MM.1S (cell line): ENCODE measurements at regions not wholly inside any gene's neighbourhood (a gene's known extent, or its start where the extent isn't known, plus 50 kb on each side); places are given as distances from the start of the nearest gene placed in this dataset.

Source experiments
- DNase-seq: peaks from one replicate; pipeline ENCODE4 v3.0.0-alpha.2; 2015
- H2AFZ ChIP-seq: fragments of 300-600 bp; sonication (generic); 2 replicates; pipeline ENCODE4 v1.6.0; 2016; ENCODE audit warnings: antibody characterized with exemption, low read length
- H3F3A ChIP-seq: fragments of 300-600 bp; sonication (generic); 2 replicates; pipeline ENCODE4 v1.6.1; 2016; ENCODE audit warnings: mild to moderate bottlenecking, antibody characterized with exemption, low read length, moderate library complexity, mixed read lengths; ENCODE audit not compliant: insufficient read depth
- H3K27ac ChIP-seq: fragments of 300-600 bp; sonication (generic); 2 replicates; pipeline ENCODE4 v1.5.1; 2016; ENCODE audit warnings: mild to moderate bottlenecking, low read length
- H3K27me3 ChIP-seq: fragments of 300-600 bp; sonication (generic); replicated peaks from 2 replicates; pipeline ENCODE4 v1.6.0; 2016; ENCODE audit warnings: low read length; ENCODE audit not compliant: insufficient read depth
- H3K36me3 ChIP-seq: fragments of 300-600 bp; sonication (generic); replicated peaks from 2 replicates; pipeline ENCODE4 v1.6.1; 2016; ENCODE audit warnings: mild to moderate bottlenecking, low read length, mixed read lengths; ENCODE audit not compliant: insufficient read depth
- H3K4me1 ChIP-seq: fragments of 300-600 bp; sonication (generic); 2 replicates; pipeline ENCODE4 v1.6.1; 2016; ENCODE audit warnings: low read length, mixed read lengths
- H3K4me2 ChIP-seq: fragments of 300-600 bp; sonication (generic); 2 replicates; pipeline ENCODE4 v1.6.0; 2016; ENCODE audit warnings: low read depth, low read length
- H3K4me3 ChIP-seq: fragments of 300-600 bp; sonication (generic); 2 replicates; pipeline ENCODE4 v1.5.1; 2016; ENCODE audit warnings: low read length, mixed read lengths
- H3K79me2 ChIP-seq: fragments of 300-600 bp; sonication (generic); 2 replicates; pipeline ENCODE4 v1.6.1; 2016; ENCODE audit warnings: mixed run types, low read length, mixed read lengths
- H3K9ac ChIP-seq: fragments of 300-600 bp; sonication (generic); 2 replicates; pipeline ENCODE4 v1.6.1; 2016; ENCODE audit warnings: low read length, mixed read lengths
- H3K9me2 ChIP-seq: fragments of 300-600 bp; sonication (generic); replicated peaks from 2 replicates; pipeline ENCODE4 v1.6.1; 2016; ENCODE audit warnings: mild to moderate bottlenecking, low read length, mixed read lengths; ENCODE audit not compliant: insufficient read depth
- H3K9me3 ChIP-seq: fragments of 300-600 bp; sonication (generic); replicated peaks from 2 replicates; pipeline ENCODE4 v1.6.1; 2016; ENCODE audit warnings: mild to moderate bottlenecking, low read length, mixed read lengths; ENCODE audit not compliant: insufficient read depth
- H4K20me1 ChIP-seq: fragments of 300-600 bp; sonication (generic); 2 replicates; pipeline ENCODE4 v1.6.1; 2016; ENCODE audit warnings: mild to moderate bottlenecking, low read length, moderate library complexity, mixed read lengths; ENCODE audit not compliant: insufficient read depth
- CTCF ChIP-seq: fragments of 300-600 bp; sonication (generic); IDR thresholded peaks from 2 replicates; pipeline ENCODE4 v1.5.1; 2016; ENCODE audit warnings: antibody characterized with exemption, low read length, mixed read lengths
- EZH2 ChIP-seq: fragments of 300-600 bp; sonication (generic); optimal IDR thresholded peaks from 2 replicates; pipeline ENCODE3; 2017; ENCODE audit warnings: low read depth, mild to moderate bottlenecking, antibody characterized with exemption, low read length, mixed read lengths
- EZH2phosphoT487 ChIP-seq: fragments of 300-600 bp; sonication (generic); IDR thresholded peaks from 2 replicates; pipeline ENCODE4 v1.6.1; 2018; ENCODE audit warnings: antibody characterized with exemption, low read length

DNA sequence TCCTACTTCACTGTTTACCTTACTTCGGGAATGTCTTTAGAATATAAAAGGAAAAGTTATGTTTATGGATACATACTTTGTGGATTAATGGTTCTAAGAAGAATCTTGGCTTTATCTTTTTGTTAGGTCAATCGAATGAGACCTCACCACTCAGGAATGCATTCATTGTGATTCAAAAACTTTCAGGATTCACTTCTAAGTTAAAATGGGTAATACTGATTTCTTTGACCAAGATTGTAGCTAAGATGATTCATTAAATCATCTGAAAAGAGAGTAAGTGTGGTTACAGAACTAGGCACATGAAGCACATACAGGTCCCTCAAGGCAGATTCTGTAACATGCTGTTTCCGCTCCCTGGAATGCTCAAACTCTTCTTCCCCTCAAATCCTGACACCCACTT, 716.4 kb downstream of the KCNA4 start:
- Histone ChIP-seq H4K20me1 (no peaks in the 10 kb centered on the region), H3K79me2 (no peaks in the 10 kb centered on the region), H3K9me2 (no peaks in the 10 kb centered on the region), H3K4me1 (no peaks in the 10 kb centered on the region), H2AFZ (no peak overlapping the region), H3K36me3 (no peaks in the 10 kb centered on the region), H3F3A (no peaks in the 10 kb centered on the region), H3K4me2 (no peak overlapping the region), H3K9ac (no peak overlapping the region), H3K9me3 (no peaks in the 10 kb centered on the region), H3K27me3 (no peaks in the 10 kb centered on the region), H3K4me3 (no peak overlapping the region), H3K27ac (no peak overlapping the region)
- TF ChIP-seq EZH2: no peak
- no peak for DNase-seq

DNA sequence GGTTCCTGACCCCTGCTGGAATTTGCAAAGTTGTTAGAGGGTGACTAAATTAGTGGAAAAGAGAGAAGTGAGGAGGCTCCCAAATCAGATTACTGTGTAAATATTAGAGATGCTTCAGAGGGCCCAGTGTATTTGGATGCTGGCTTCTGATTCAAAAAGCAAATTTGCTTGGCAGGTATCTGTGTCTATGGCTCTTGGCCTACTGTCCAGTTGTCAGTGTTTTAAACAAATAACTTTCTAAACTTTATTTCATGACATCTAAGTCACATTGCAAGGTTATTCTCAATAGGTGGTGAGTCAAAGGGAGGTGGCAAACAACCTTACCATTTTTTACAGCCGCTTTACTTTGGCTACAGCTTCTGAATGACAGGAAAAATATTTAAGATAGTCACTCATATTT, 720.1 kb downstream of the KCNA4 start:
- H2AFZ ChIP-seq: no peak overlapping the region
- no peaks in the 10 kb centered on the region for H3K79me2 ChIP-seq
- H3K9me2 ChIP-seq: no peaks in the 10 kb centered on the region
- no peak overlapping the region for H3K9ac ChIP-seq
- H3F3A ChIP-seq: no peaks in the 10 kb centered on the region
- no peak for TF ChIP-seq EZH2phosphoT487
- TF ChIP-seq EZH2: no peak
- TF ChIP-seq CTCF: no peak
- H3K4me2 ChIP-seq: no peak overlapping the region
- no peaks in the 10 kb centered on the region for H3K36me3 ChIP-seq
- H3K4me3 ChIP-seq: no peak overlapping the region
- no peak overlapping the region for H3K27ac ChIP-seq
- no peaks in the 10 kb centered on the region for H4K20me1 ChIP-seq
- H3K9me3 ChIP-seq: no peaks in the 10 kb centered on the region
- peaks cover 12% of the 10 kb centered on the region for H3K4me1 ChIP-seq
- peaks cover 5% of the 10 kb centered on the region; the same call in 1 of the 2 replicates for H3K27me3 ChIP-seq
- no peak for DNase-seq

- H3K36me3 ChIP-seq: no peaks in the 10 kb centered on the region
- TF ChIP-seq EZH2 (no peak), CTCF (no peak), EZH2phosphoT487 (no peak)
- peak; percentile 84 for DNase-seq
- no peak overlapping the region for H3K4me2 ChIP-seq
- no peaks in the 10 kb centered on the region for H3K9me3 ChIP-seq
- H3K27ac ChIP-seq: no peak overlapping the region
- no peak overlapping the region for H2AFZ ChIP-seq
- H4K20me1 ChIP-seq: no peaks in the 10 kb centered on the region
- no peak overlapping the region for H3K9ac ChIP-seq
- peaks cover 12% of the 10 kb centered on the region for H3K4me1 ChIP-seq
- H3K4me3 ChIP-seq: no peak overlapping the region
- peaks cover 5% of the 10 kb centered on the region; the same call in 1 of the 2 replicates for H3K27me3 ChIP-seq
- no peaks in the 10 kb centered on the region for H3K79me2 ChIP-seq
- no peaks in the 10 kb centered on the region for H3K9me2 ChIP-seq
- H3F3A ChIP-seq: no peaks in the 10 kb centered on the region
Measured at GRCh38 chr11:29293825-29294224, 723.0 kb downstream of the KCNA4 start.

DNA sequence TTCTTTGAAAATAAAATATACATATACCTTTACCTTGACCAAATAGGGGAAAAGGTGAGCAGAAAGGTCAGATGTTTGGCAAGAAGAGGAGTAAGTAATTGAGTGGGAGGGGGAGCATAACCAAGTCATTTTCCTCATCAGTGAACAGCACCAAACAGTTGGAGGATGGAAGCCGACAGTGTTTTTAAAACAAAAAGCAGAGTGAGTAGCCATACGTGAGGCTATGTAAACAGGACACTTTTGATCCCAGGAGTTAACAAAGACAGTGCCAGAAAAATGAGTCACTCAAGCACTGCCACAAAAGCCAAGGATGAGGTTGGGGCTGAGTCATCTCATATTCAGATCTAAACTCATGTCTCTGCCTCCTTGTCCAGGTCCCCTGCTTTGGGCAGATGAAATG, 734.7 kb downstream of the KCNA4 start:
- H3K27ac ChIP-seq: no peak overlapping the region
- H3K27me3 ChIP-seq: no peaks in the 10 kb centered on the region
- H3K9me2 ChIP-seq: no peaks in the 10 kb centered on the region
- H3K4me3 ChIP-seq: no peak overlapping the region
- H3K79me2 ChIP-seq: no peaks in the 10 kb centered on the region
- no peaks in the 10 kb centered on the region for H4K20me1 ChIP-seq
- H3K36me3 ChIP-seq: no peaks in the 10 kb centered on the region
- TF ChIP-seq EZH2phosphoT487 (no peak), EZH2 (no peak)
- no peak overlapping the region for H2AFZ ChIP-seq
- DNase-seq: no peak
- no peak overlapping the region for H3K9ac ChIP-seq
- no peaks in the 10 kb centered on the region for H3K9me3 ChIP-seq
- H3F3A ChIP-seq: no peaks in the 10 kb centered on the region
- H3K4me2 ChIP-seq: no peak overlapping the region
- no peaks in the 10 kb centered on the region for H3K4me1 ChIP-seq
